OCI-LY3 (cell line): ENCODE measurements at regions not wholly inside any gene's neighbourhood (a gene's known extent, or its start where the extent isn't known, plus 50 kb on each side); places are given as distances from the start of the nearest gene placed in this dataset.

Experiments used
- EZH2phosphoT487 ChIP-seq: fragments of 200-600 bp; shearing (Covaris generic); IDR thresholded peaks from 2 replicates; pipeline ENCODE4 v1.6.1; 2018; ENCODE audit warnings: antibody characterized with exemption, mixed run types, low read depth
- TF ChIP-seq, protein P1 (sequence below): fragments of 200-600, 300-600 bp; sonication (generic); IDR thresholded peaks from 2 replicates; pipeline ENCODE4 v1.5.1; 2014; ENCODE audit warnings: antibody characterized with exemption, low read length, low read depth

DNA sequence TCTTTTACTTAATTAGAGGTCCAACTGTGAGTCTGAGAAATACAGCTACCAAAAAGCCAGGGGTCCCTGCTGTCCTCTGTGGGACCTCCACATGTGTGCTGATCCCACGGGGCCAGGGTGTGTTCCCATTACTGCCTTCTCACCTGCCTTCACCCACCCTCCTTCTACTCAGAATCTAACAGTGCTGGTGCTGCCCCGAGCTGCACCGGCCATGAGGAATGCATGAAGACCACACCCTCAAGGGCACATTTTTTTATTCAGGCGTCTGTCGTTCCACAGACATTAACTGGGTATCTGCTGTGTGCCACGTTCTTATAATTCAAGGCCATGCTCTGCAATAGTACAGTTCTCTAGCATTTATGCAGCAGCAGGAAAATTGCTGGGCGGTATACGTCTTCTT, 188.5 kb upstream of the PFKP start:
- TF ChIP-seq, protein P1, sequence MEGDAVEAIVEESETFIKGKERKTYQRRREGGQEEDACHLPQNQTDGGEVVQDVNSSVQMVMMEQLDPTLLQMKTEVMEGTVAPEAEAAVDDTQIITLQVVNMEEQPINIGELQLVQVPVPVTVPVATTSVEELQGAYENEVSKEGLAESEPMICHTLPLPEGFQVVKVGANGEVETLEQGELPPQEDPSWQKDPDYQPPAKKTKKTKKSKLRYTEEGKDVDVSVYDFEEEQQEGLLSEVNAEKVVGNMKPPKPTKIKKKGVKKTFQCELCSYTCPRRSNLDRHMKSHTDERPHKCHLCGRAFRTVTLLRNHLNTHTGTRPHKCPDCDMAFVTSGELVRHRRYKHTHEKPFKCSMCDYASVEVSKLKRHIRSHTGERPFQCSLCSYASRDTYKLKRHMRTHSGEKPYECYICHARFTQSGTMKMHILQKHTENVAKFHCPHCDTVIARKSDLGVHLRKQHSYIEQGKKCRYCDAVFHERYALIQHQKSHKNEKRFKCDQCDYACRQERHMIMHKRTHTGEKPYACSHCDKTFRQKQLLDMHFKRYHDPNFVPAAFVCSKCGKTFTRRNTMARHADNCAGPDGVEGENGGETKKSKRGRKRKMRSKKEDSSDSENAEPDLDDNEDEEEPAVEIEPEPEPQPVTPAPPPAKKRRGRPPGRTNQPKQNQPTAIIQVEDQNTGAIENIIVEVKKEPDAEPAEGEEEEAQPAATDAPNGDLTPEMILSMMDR, result no peak
- TF ChIP-seq EZH2phosphoT487, result no peak
